ENCODE measurements at regions not wholly inside any gene's neighbourhood (a gene's known extent, or its start where the extent isn't known, plus 50 kb on each side); places are given as distances from the start of the nearest gene placed in this dataset.

DNA sequence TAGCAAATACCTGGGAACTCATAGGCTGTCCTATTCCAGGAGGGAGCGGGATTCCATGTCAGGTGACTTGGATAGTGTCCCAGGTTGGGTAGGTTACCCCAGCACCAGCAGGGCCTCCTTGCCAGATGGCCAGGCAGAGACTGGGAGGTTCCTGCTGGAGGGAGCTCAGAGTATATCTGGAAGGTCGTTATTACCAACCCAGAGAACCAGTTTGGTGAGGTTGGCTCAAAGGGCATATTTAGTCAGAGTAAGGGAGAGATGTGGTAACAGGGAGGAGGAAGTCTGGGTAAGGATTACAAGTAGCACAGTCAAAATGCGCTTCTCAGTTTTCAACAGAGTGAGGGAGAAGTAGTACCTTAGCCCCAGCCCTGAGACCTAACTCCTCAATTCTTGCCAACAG, 53.3 kb upstream of the LNX1 start:
- Mint-ChIP-seq H3K27me3 (no peaks in the 10 kb centered on the region), H3K4me3 (ENCODE audit: low read depth) (peak overlapping the region; percentile 2), H3K36me3 (ENCODE audit: insufficient read depth) (no peaks in the 10 kb centered on the region), H3K27ac (peak overlapping the region; percentile 68), H3K9me3 (ENCODE audit: low read depth) (no peaks in the 10 kb centered on the region), H3K4me1 (ENCODE audit: low read depth) (peaks cover 27% of the 10 kb centered on the region)
- DNase-seq (ENCODE audit: low spot score, unreplicated experiment) = no peak
- TF ChIP-seq, protein P1, sequence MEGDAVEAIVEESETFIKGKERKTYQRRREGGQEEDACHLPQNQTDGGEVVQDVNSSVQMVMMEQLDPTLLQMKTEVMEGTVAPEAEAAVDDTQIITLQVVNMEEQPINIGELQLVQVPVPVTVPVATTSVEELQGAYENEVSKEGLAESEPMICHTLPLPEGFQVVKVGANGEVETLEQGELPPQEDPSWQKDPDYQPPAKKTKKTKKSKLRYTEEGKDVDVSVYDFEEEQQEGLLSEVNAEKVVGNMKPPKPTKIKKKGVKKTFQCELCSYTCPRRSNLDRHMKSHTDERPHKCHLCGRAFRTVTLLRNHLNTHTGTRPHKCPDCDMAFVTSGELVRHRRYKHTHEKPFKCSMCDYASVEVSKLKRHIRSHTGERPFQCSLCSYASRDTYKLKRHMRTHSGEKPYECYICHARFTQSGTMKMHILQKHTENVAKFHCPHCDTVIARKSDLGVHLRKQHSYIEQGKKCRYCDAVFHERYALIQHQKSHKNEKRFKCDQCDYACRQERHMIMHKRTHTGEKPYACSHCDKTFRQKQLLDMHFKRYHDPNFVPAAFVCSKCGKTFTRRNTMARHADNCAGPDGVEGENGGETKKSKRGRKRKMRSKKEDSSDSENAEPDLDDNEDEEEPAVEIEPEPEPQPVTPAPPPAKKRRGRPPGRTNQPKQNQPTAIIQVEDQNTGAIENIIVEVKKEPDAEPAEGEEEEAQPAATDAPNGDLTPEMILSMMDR (IDR thresholded peaks at IDR 0.05; ENCODE audit: unreplicated experiment) = no peak
